HCT116 (cell line): ENCODE measurements at regions not wholly inside any gene's neighbourhood (a gene's known extent, or its start where the extent isn't known, plus 50 kb on each side); places are given as distances from the start of the nearest gene placed in this dataset.

ENCODE experiments used
- ATAC-seq: fragments of 200-7000 bp; cut with Tn5 transposase; 2 replicates; pipeline ENCODE4 v1.9.1; 2020; ENCODE audit warnings: mild to moderate bottlenecking, moderate library complexity
- BruUV-seq: library from RNA; stranded (reverse); fragments of 400-500 nt; replicated peaks from 2 replicates; lab custom pipeline; 2021; lab: Mats Ljungman, UMichigan
- CTCF ChIA-PET: fragments of 300-600 bp; sonication (Branson Sonifier 250); formaldehyde crosslinking; loops from one replicate; lab custom pipeline; 2021; ENCODE audit warnings: antibody characterized with exemption; lab: Charles Lee
- POLR2A ChIA-PET: fragments of 300-600, 350-600 bp; sonication (Branson Sonifier 250); formaldehyde crosslinking; loops from one replicate; lab custom pipeline; 2021; ENCODE audit warnings: antibody characterized with exemption; lab: Charles Lee
- RAD21 ChIA-PET, 2 experiments: fragments of 300-600 bp; sonication (Branson Sonifier 250); formaldehyde crosslinking; loops; one replicate each; lab custom pipeline; 2023; ENCODE audit warnings: low total read pairs in 2 of 2; ENCODE audit not compliant: uncharacterized antibody in 2 of 2, unreplicated experiment in 2 of 2, low non-redundant PET in 1 of 2; lab: Charles Lee
- DNase-seq: peaks from one replicate; pipeline ENCODE4 v3.0.0-alpha.2; 2010; ENCODE audit warnings: low read depth, low spot score
- H2AFZ ChIP-seq: fragments of 200-600 bp; shearing (Covaris generic), sonication (generic); 2 replicates; pipeline ENCODE4 v1.6.1; 2017; ENCODE audit warnings: low read depth, mixed run types, mixed read lengths, antibody characterized with exemption, low read length; ENCODE audit not compliant: poor library complexity, severe bottlenecking
- H3K27ac ChIP-seq: 2 replicates; pipeline ENCODE4 v1.5.1; 2012; ENCODE audit warnings: low read depth, low read length
- H3K27me3 ChIP-seq: fragments of 200-600 bp; sonication (generic); 2 replicates; pipeline ENCODE4 v1.6.1; 2016; ENCODE audit warnings: mixed run types, low read length, mixed read lengths; ENCODE audit not compliant: insufficient read depth
- H3K36me3 ChIP-seq, 2 experiments: fragments of 200-500 bp in 1 of 2; fragments of 200-600 bp in 1 of 2; sonication (Bioruptor generic) in 1 of 2; sonication (generic) in 1 of 2; 2 replicates each; pipeline versions ENCODE4 v1.5.1 to v1.6.1; 2014 to 2016; ENCODE audit warnings: low read length in 2 of 2, inconsistent platforms in 1 of 2, mixed read lengths in 1 of 2, mixed run types in 1 of 2; ENCODE audit not compliant: insufficient read depth in 2 of 2, control insufficient read depth in 1 of 2
- H3K4me1 ChIP-seq, 2 experiments: fragments of 200-600 bp in 1 of 2; sonication (generic) in 1 of 2; 2 replicates each; pipeline versions ENCODE4 v1.5.1 to v1.6.1; 2012 to 2017; ENCODE audit warnings: low read length in 2 of 2, inconsistent platforms in 1 of 2, mild to moderate bottlenecking in 1 of 2, mixed read lengths in 1 of 2, mixed run types in 1 of 2, moderate library complexity in 1 of 2; ENCODE audit not compliant: insufficient read depth in 2 of 2, control insufficient read depth in 1 of 2
- H3K4me2 ChIP-seq: fragments of 200-600 bp; sonication (generic); 2 replicates; pipeline ENCODE4 v1.6.1; 2017; ENCODE audit warnings: mixed run types, low read length, mixed read lengths
- H3K4me3 ChIP-seq, 2 experiments: fragments of 200-600 bp in 1 of 2; sonication (generic) in 1 of 2; replicated peaks in 1 of 2; 2 replicates each; pipeline ENCODE4 v1.5.1; 2011 to 2016; ENCODE audit warnings: low read length in 2 of 2, control low read depth in 1 of 2, low read depth in 1 of 2, mild to moderate bottlenecking in 1 of 2, mixed read lengths in 1 of 2, mixed run types in 1 of 2
- H3K79me2 ChIP-seq: fragments of 200-600 bp; sonication (generic); 2 replicates; pipeline ENCODE4 v1.6.1; 2017; ENCODE audit warnings: mild to moderate bottlenecking, mixed run types, low read length, moderate library complexity, mixed read lengths; ENCODE audit not compliant: insufficient read depth
- H3K9ac ChIP-seq: fragments of 200-600 bp; sonication (generic); 2 replicates; pipeline ENCODE4 v1.6.1; 2016; ENCODE audit warnings: low read length, mixed read lengths
- H3K9me2 ChIP-seq: fragments of 200-600 bp; sonication (generic), shearing (Covaris generic); 2 replicates; pipeline ENCODE4 v1.6.1; 2017; ENCODE audit warnings: mixed run types, mild to moderate bottlenecking, moderate library complexity; ENCODE audit not compliant: insufficient read depth
- H3K9me3 ChIP-seq, 2 experiments: fragments of 200-500 bp in 1 of 2; fragments of 200-600 bp in 1 of 2; sonication (Bioruptor generic) in 1 of 2; sonication (generic) in 1 of 2; 2 replicates each; pipeline ENCODE4 v1.6.1; 2014 to 2017; ENCODE audit warnings: low read length in 2 of 2, mixed read lengths in 2 of 2, inconsistent platforms in 1 of 2, low read depth in 1 of 2, mild to moderate bottlenecking in 1 of 2, mixed run types in 1 of 2, moderate library complexity in 1 of 2; ENCODE audit not compliant: control insufficient read depth in 1 of 2, insufficient read depth in 1 of 2
- H4K20me1 ChIP-seq: fragments of 200-600 bp; sonication (generic), shearing (Covaris generic); 2 replicates; pipeline ENCODE4 v1.6.1; 2017; ENCODE audit warnings: mixed run types, mild to moderate bottlenecking, moderate library complexity; ENCODE audit not compliant: insufficient read depth
- ATF3 ChIP-seq: IDR thresholded peaks from 2 replicates; pipeline ENCODE4 v1.6.1; 2012
- CBX3 ChIP-seq: IDR thresholded peaks from 2 replicates; pipeline ENCODE4 v1.6.1; 2012; ENCODE audit warnings: low read depth
- CTCF ChIP-seq, 3 experiments: fragments of 200-600 bp in 1 of 3; sonication (generic) in 1 of 3; IDR thresholded peaks in 2 of 3; conservative IDR thresholded peaks in 1 of 3; 2 replicates each; pipeline ENCODE4 v1.5.1; 2012 to 2017; ENCODE audit warnings: low read depth in 2 of 3, low read length in 2 of 3, antibody characterized with exemption in 1 of 3, borderline replicate concordance in 1 of 3, control low read depth in 1 of 3, mild to moderate bottlenecking in 1 of 3, mixed read lengths in 1 of 3, mixed run types in 1 of 3, moderate library complexity in 1 of 3; ENCODE audit not compliant: insufficient read depth in 1 of 3
- EGR1 ChIP-seq: IDR thresholded peaks from 2 replicates; pipeline ENCODE4 v1.6.1; 2012; ENCODE audit warnings: low read depth
- ELF1 ChIP-seq: IDR thresholded peaks from 2 replicates; pipeline ENCODE4 v1.6.1; 2012; ENCODE audit warnings: low read depth, borderline replicate concordance
- EZH2 ChIP-seq: fragments of 200-600 bp; sonication (generic); IDR thresholded peaks from 2 replicates; pipeline ENCODE4 v1.6.1; 2017; ENCODE audit warnings: antibody characterized with exemption, mixed run types
- EZH2phosphoT487 ChIP-seq: fragments of 200-600 bp; IDR thresholded peaks from 2 replicates; pipeline ENCODE4 v1.6.1; 2018; ENCODE audit warnings: antibody characterized with exemption, borderline replicate concordance
- FOSL1 ChIP-seq: IDR thresholded peaks from 2 replicates; pipeline ENCODE4 v1.6.1; 2012; ENCODE audit warnings: low read depth
- MAX ChIP-seq: IDR thresholded peaks from 2 replicates; pipeline ENCODE4 v1.6.1; 2012
- SRF ChIP-seq: IDR thresholded peaks from 2 replicates; pipeline ENCODE4 v1.6.1; 2012; ENCODE audit warnings: low read depth
- TCF7L2 ChIP-seq: IDR thresholded peaks from 2 replicates; pipeline ENCODE4 v1.7.0; 2011; ENCODE audit warnings: borderline replicate concordance, inconsistent platforms; ENCODE audit not compliant: insufficient read depth, insufficient read length; ENCODE audit errors: extremely low read depth
- ZFX ChIP-seq: fragments of 450-650 bp; IDR thresholded peaks from 2 replicates; pipeline ENCODE4 v1.6.1; 2017
- intact Hi-C: fragments of 100-400 bp; cut with micrococcal nuclease; formaldehyde crosslinking; loops from 2 replicates; pipeline ENCODE4 v1.10.0; 2022

GRCh38 chr21:25501462-25501861 is 105.8 kb downstream of the MRPL39 start:
- no peak for TF ChIP-seq ATF3
- TF ChIP-seq FOSL1, result no peak
- TF ChIP-seq EZH2phosphoT487, result no peak
- no peak for TF ChIP-seq EGR1
- no peak for TF ChIP-seq EZH2
- TF ChIP-seq, all 23 proteins: peak for 0
- RAD21 ChIA-PET, result no interaction called here
- H3K9me3 ChIP-seq, result no peaks in the 10 kb centered on the region
- no peak overlapping the region for H3K27ac ChIP-seq
- no peaks in the 10 kb centered on the region for H3K79me2 ChIP-seq
- POLR2A ChIA-PET, result no interaction called here
- H3K4me1 ChIP-seq, result no peaks in the 10 kb centered on the region
- ATAC-seq (no peak), DNase-seq (no peak)
- no peaks in the 10 kb centered on the region for H3K27me3 ChIP-seq
- H2AFZ ChIP-seq, result no peak overlapping the region
- H3K9me2 ChIP-seq, result no peaks in the 10 kb centered on the region
- no peak overlapping the region for H3K4me2 ChIP-seq
- H3K4me3 ChIP-seq, result no peak overlapping the region
- no peak overlapping the region for H3K9ac ChIP-seq
- CTCF ChIA-PET, result no interaction called here
- no TSS peak for BruUV-seq
- no peaks in the 10 kb centered on the region for H3K36me3 ChIP-seq
- no peaks in the 10 kb centered on the region for H4K20me1 ChIP-seq
- intact Hi-C loops, result no loop called here

GRCh38 chr21:25500598-25500997 is 106.7 kb downstream of the MRPL39 start:
- ChIA-PET CTCF (no interaction called here), RAD21 (no interaction called here), POLR2A (no interaction called here)
- no TSS peak for BruUV-seq
- TF ChIP-seq CTCF (IDR thresholded peaks at IDR 0.05 in 2 of 3, conservative IDR thresholded peaks at IDR 0.05 in 1 of 3; ENCODE audit: borderline replicate concordance in 1 of 3, insufficient read depth in 1 of 3, low read depth in 2 of 3, low read length in 2 of 3), result no peak
- TF ChIP-seq EZH2, result no peak
- no peak for TF ChIP-seq CBX3
- no peak for TF ChIP-seq MAX
- no peak for TF ChIP-seq ELF1
- TF ChIP-seq ZFX, result no peak
- TF ChIP-seq TCF7L2, result no peak
- TF ChIP-seq SRF, result no peak
- H3K4me1 ChIP-seq, result no peaks in the 10 kb centered on the region
- H3K79me2 ChIP-seq, result no peaks in the 10 kb centered on the region
- intact Hi-C loops, result no loop called here
- H3K4me2 ChIP-seq, result no peak overlapping the region
- no peaks in the 10 kb centered on the region for H3K9me3 ChIP-seq
- no peak overlapping the region for H3K9ac ChIP-seq
- H3K27ac ChIP-seq, result no peak overlapping the region
- no peaks in the 10 kb centered on the region for H3K9me2 ChIP-seq
- H3K4me3 ChIP-seq, result no peak overlapping the region
- DNase-seq (no peak), ATAC-seq (no peak)
- no peaks in the 10 kb centered on the region for H3K27me3 ChIP-seq
- no peaks in the 10 kb centered on the region for H3K36me3 ChIP-seq
- no peaks in the 10 kb centered on the region for H4K20me1 ChIP-seq
- H2AFZ ChIP-seq, result no peak overlapping the region
